ENCODE measurements at regions not wholly inside any gene's neighbourhood (a gene's known extent, or its start where the extent isn't known, plus 50 kb on each side); places are given as distances from the start of the nearest gene placed in this dataset.

DNA sequence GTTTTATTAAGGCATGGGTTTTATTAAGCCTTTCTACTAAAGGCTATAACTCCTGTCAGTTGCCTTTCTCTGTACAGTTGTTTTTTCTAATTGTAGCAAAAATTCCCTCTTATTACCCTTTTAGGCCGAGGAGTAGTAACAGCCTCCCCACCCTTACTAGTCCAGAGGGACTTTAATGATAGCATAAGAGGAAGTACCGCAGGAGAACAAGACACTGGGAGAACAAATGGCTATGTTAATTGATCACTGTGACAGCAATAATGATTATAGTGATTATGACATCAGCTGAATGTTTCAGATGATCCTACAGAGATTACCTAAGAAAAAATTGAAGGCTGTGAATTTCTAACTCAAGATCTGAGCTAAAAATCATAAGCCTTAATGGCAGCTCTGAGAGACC is 383.0 kb upstream of the PTBP2 start:
- no peak overlapping the region for H3K4me3 ChIP-seq (ENCODE audit: low read length)
- H3K36me3 ChIP-seq (ENCODE audit: insufficient read depth, low read depth, low read length): no peaks in the 10 kb centered on the region
- no peaks in the 10 kb centered on the region for H3K27me3 ChIP-seq (ENCODE audit: insufficient read depth, low read length)
- H3K9me3 ChIP-seq (ENCODE audit: insufficient read depth, low read depth, low read length): no peaks in the 10 kb centered on the region; the same call in 1 of the 2 replicates
- no peak overlapping the region for H3K27ac ChIP-seq (ENCODE audit: low read length)
- no peaks in the 10 kb centered on the region for H3K4me1 ChIP-seq (ENCODE audit: insufficient read depth, low read length)
- H3K9ac ChIP-seq (ENCODE audit: low read depth, low read length): no peak overlapping the region

DNA sequence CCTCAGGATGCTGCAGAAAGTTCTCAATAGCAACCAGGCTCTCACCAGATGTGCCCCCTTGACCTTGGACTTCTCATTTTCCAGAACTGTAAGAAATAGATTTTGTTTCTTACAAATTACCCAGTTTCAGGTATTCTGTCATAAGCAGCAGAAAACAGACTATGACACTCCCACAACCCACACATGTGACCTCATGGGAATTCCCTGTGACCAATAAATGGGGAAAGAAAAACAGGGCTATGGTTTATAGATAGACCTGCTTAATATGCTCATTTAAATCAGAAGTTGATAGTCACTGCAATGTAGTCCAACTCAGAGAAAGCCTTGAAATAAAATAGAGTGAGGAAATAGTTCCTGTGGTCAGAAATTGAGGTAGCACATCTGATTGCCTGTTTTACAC is 380.9 kb upstream of the PTBP2 start:
- Histone ChIP-seq H3K9me3 (ENCODE audit: insufficient read depth, low read depth, low read length) (no peaks in the 10 kb centered on the region; the same call in 1 of the 2 replicates), H3K27ac (ENCODE audit: low read length) (no peak overlapping the region), H3K36me3 (ENCODE audit: insufficient read depth, low read depth, low read length) (no peaks in the 10 kb centered on the region)

DNA sequence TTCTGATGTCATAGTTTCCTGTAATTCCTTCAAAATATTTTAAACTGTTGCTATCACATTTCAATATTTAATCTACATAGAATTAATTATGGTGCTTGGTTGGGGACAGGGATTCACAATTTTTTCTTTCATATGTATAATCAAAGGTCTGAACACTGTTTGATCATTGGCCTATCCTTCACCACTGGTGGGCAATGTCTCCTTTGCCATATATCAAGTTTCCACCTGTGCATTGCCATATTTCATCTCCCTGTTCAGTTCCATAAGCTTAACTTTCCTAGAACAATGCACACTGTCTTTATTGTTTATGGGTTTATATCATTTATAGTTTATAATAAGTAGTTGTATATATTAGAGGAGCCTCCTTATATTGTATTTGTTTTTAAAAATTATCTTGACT is 374.9 kb upstream of the PTBP2 start:
- no peak overlapping the region for H3K9ac ChIP-seq (ENCODE audit: low read depth, low read length)
- H3K4me3 ChIP-seq (ENCODE audit: low read length): no peak overlapping the region
- no peaks in the 10 kb centered on the region for H3K4me1 ChIP-seq (ENCODE audit: insufficient read depth, low read length)
- no peaks in the 10 kb centered on the region for H3K36me3 ChIP-seq (ENCODE audit: insufficient read depth, low read depth, low read length)
- H3K9me3 ChIP-seq (ENCODE audit: insufficient read depth, low read depth, low read length): no peaks in the 10 kb centered on the region
- H3K27me3 ChIP-seq (ENCODE audit: insufficient read depth, low read length): no peaks in the 10 kb centered on the region
- H3K27ac ChIP-seq (ENCODE audit: low read length): no peak overlapping the region

More for the DNA sequence above, 380.9 kb upstream of the PTBP2 start:
- Histone ChIP-seq H3K4me3 (ENCODE audit: low read length) (no peak overlapping the region), H3K27me3 (ENCODE audit: insufficient read depth, low read length) (no peaks in the 10 kb centered on the region), H3K4me1 (ENCODE audit: insufficient read depth, low read length) (no peaks in the 10 kb centered on the region), H3K9ac (ENCODE audit: low read depth, low read length) (no peak overlapping the region)

DNA sequence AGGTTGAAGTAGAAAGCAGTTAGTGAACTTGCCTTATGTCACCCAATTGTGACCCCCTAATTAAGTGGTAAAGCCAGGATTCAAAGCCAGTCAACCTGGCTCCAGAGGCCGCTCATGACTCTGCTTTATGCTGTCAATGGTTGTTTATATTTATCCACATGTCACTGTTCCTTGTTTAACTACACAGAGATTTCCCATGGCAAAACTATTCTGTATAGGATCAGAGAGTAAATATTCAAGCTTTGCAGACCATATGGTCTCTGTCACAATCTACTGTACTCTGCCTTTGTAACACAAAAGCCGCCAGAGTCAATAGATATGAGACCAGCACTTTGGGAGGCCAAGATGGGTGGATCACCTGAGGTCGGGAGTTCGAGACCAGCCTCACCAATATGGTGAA is 371.7 kb upstream of the PTBP2 start:
- Histone ChIP-seq H3K27ac (ENCODE audit: low read length) (no peak overlapping the region), H3K9me3 (ENCODE audit: insufficient read depth, low read depth, low read length) (no peaks in the 10 kb centered on the region), H3K36me3 (ENCODE audit: insufficient read depth, low read depth, low read length) (no peaks in the 10 kb centered on the region), H3K27me3 (ENCODE audit: insufficient read depth, low read length) (no peaks in the 10 kb centered on the region), H3K4me3 (ENCODE audit: low read length) (no peak overlapping the region), H3K9ac (ENCODE audit: low read depth, low read length) (no peak overlapping the region), H3K4me1 (ENCODE audit: insufficient read depth, low read length) (no peaks in the 10 kb centered on the region)

DNA sequence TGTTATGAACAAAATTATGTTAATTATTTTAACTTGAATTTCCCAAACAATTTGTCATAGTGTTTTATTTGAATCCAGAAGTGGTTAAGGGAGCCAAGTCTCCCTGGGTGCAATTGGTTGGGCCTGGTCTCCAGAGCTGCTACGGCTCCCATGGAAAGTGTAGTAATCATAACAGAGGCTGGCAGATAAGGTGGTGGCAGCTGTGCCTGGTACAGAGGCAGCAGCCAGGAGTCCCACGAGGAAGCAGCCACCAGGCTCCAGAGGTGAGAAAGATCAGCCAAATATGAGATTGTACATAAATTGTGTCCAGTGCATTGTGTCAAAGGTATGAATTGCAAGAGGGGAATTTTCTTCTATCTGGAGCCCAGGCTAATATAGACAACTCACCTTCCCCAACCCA is 368.9 kb upstream of the PTBP2 start:
- Histone ChIP-seq H3K9ac (ENCODE audit: low read depth, low read length) (no peak overlapping the region), H3K27me3 (ENCODE audit: insufficient read depth, low read length) (no peaks in the 10 kb centered on the region), H3K4me3 (ENCODE audit: low read length) (no peak overlapping the region), H3K4me1 (ENCODE audit: insufficient read depth, low read length) (no peaks in the 10 kb centered on the region), H3K9me3 (ENCODE audit: insufficient read depth, low read depth, low read length) (no peaks in the 10 kb centered on the region), H3K27ac (ENCODE audit: low read length) (no peak overlapping the region), H3K36me3 (ENCODE audit: insufficient read depth, low read depth, low read length) (no peaks in the 10 kb centered on the region)

DNA sequence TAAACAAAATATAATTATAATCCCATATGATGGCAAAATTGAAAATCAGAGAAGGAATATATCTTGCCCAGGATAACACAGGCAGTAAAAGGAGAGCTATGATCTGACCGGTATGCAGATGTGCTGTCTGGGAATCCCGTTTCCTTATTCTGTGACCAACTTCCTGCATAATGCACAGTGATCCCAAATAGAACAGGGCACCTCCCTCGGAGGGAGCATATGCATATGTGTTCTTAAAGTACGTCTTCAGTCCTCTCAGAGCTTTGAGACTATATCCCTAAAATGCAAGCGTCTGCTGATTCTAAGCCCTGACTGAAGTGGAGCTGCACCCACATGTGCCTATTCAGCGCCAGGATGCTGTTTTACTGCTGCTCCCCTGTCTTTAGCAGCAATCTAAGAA is 366.1 kb upstream of the PTBP2 start:
- Histone ChIP-seq H3K27me3 (ENCODE audit: insufficient read depth, low read length) (no peaks in the 10 kb centered on the region), H3K27ac (ENCODE audit: low read length) (no peak overlapping the region), H3K4me1 (ENCODE audit: insufficient read depth, low read length) (no peaks in the 10 kb centered on the region), H3K4me3 (ENCODE audit: low read length) (no peak overlapping the region), H3K9ac (ENCODE audit: low read depth, low read length) (no peak overlapping the region), H3K9me3 (ENCODE audit: insufficient read depth, low read depth, low read length) (no peaks in the 10 kb centered on the region), H3K36me3 (ENCODE audit: insufficient read depth, low read depth, low read length) (no peaks in the 10 kb centered on the region)

DNA sequence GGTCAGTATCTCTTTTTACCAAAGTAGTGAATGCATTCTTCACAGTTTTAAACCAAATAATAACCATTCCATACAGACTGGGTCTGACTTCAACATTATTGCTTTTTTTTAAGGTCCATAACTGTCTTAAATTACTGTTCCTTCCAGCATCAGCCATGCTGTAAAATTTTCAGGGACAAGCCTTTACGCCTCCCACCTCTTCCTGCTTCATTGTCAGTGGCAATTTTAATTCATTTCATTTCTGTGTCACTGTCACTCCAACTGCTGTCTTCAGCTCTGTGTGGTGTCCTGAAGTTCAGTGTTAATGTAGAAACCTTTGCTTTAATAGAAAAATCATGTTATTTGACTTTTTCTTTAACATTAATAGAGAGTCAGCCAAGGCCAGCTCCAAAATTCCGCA is 365.6 kb upstream of the PTBP2 start:
- H3K27ac ChIP-seq (ENCODE audit: low read length): no peak overlapping the region
- no peak overlapping the region for H3K4me3 ChIP-seq (ENCODE audit: low read length)
- H3K9ac ChIP-seq (ENCODE audit: low read depth, low read length): no peak overlapping the region
- no peaks in the 10 kb centered on the region for H3K36me3 ChIP-seq (ENCODE audit: insufficient read depth, low read depth, low read length)
- H3K27me3 ChIP-seq (ENCODE audit: insufficient read depth, low read length): no peaks in the 10 kb centered on the region
- no peaks in the 10 kb centered on the region for H3K4me1 ChIP-seq (ENCODE audit: insufficient read depth, low read length)
- H3K9me3 ChIP-seq (ENCODE audit: insufficient read depth, low read depth, low read length): no peaks in the 10 kb centered on the region

DNA sequence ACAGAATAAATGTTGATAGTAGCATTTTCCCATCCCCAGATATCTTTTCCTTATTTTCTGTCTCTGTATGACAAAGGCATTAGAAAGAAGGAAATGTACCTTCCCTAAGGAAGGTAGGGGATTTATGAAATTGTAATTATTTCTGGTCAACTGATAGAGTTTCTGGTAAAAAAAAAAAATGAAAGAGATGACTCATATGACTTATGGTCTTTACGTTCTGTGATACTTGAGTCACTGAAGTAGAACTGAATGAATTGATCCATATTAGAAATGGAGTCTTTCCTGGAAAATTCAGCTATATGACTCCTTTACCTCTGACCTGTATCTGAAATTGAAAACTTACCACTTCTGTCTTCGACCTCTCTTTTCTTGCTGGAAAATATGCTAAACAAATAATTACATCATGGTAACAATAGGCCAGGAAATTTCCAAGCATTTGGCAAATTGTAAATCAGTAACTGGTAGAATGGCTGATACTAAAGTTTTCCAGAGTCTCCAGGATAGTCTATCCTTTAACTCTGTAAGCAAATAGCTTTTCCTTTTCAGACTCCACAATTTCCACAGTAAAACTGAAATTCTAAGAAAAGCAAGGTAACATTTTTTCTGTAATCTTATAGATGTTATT is 364.3 kb upstream of the PTBP2 start:
- Histone ChIP-seq H3K9ac (ENCODE audit: low read depth, low read length) (no peak overlapping the region), H3K27me3 (ENCODE audit: insufficient read depth, low read length) (no peaks in the 10 kb centered on the region), H3K4me1 (ENCODE audit: insufficient read depth, low read length) (no peaks in the 10 kb centered on the region), H3K27ac (ENCODE audit: low read length) (no peak overlapping the region), H3K36me3 (ENCODE audit: insufficient read depth, low read depth, low read length) (no peaks in the 10 kb centered on the region), H3K4me3 (ENCODE audit: low read length) (no peak overlapping the region), H3K9me3 (ENCODE audit: insufficient read depth, low read depth, low read length) (no peaks in the 10 kb centered on the region)

DNA sequence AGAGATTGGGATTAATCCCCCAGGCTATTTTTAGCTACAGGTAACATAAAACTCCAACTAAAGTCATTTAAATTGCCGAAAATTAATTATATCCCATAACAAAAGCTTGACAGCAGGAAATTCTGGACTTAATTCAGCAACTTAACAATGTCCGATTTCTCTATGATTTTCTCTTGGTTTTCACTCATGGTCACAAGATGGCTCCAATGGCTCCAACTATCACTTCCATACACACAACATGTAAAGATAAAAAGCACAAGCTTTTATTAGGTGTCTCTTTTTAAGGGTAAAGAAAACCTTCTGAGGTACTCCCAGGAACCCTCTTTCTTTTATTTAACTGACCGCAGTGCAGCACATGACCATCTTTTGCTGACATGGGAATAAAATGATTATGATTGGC is 363.5 kb upstream of the PTBP2 start:
- Histone ChIP-seq H3K36me3 (ENCODE audit: insufficient read depth, low read depth, low read length) (no peaks in the 10 kb centered on the region), H3K9ac (ENCODE audit: low read depth, low read length) (no peak overlapping the region), H3K27me3 (ENCODE audit: insufficient read depth, low read length) (no peaks in the 10 kb centered on the region), H3K27ac (ENCODE audit: low read length) (no peak overlapping the region), H3K9me3 (ENCODE audit: insufficient read depth, low read depth, low read length) (no peaks in the 10 kb centered on the region), H3K4me1 (ENCODE audit: insufficient read depth, low read length) (no peaks in the 10 kb centered on the region), H3K4me3 (ENCODE audit: low read length) (no peak overlapping the region)

DNA sequence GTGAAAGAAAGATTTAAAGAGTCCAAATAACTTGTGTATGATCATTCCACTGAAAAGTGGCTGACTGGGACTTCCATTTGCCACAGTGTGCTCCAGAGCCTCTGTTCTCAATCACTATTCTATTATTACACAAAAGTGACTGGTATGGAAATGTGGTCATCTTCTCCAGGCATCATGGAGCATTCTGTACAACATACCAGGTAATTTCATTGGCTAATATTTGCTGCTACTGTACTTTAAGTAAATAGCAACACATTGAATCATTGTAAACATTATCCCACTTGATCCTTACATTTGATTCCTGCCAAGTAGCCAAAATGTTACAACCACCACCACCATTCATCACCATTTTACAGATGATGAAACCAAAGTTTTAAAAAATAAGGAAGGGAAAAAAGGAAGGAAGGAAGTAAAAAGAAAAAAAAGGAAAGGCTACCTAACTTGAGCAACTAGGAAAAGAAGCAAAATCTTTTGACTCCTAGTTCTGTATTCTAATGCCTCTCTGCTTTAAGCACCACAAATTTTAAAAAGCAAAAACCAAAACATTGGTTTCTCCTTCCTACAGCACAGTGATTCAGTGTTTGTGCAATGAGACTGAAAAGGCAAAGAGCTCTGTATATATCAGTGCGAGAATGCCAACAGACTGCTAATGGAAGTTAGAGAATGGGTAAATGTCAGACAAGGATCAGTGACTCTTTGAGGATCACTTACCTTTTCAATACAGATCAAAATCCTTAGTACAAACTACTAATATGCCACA is 361.4 kb upstream of the PTBP2 start:
- H3K9me3 ChIP-seq (ENCODE audit: insufficient read depth, low read depth, low read length): no peaks in the 10 kb centered on the region
- H3K36me3 ChIP-seq (ENCODE audit: insufficient read depth, low read depth, low read length): no peaks in the 10 kb centered on the region
- no peak overlapping the region for H3K4me3 ChIP-seq (ENCODE audit: low read length)
- H3K27ac ChIP-seq (ENCODE audit: low read length): no peak overlapping the region
- H3K9ac ChIP-seq (ENCODE audit: low read depth, low read length): no peak overlapping the region
- no peaks in the 10 kb centered on the region for H3K27me3 ChIP-seq (ENCODE audit: insufficient read depth, low read length)
- H3K4me1 ChIP-seq (ENCODE audit: insufficient read depth, low read length): no peaks in the 10 kb centered on the region

DNA sequence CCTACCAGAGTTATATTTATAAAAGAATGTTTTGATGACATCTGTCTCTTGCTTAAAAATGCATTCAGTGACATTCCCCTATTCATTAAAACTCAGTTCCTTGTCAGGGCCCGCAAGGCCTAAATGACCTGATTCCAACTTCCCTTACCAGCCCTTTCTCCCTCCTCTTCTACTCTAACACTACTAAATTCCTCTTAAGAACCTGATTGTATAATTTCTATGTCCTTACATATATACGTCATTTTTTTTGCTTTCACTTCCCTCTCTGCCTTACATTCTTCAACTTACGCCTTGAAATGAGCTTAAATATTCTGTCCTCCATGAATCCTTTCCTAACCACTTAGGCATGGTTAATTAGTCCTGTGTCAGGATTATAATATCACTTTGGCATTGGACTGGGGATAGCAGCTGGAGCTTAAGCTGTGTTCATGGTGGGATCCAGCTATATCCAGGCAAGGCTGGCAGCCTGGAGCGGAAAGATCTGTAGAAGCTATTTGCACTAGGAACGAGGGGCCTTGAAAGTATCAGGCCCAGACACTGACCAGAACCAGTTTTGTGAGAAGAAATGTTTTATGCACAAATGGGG is 360.2 kb upstream of the PTBP2 start:
- H3K27me3 ChIP-seq (ENCODE audit: insufficient read depth, low read length): no peaks in the 10 kb centered on the region
- no peak overlapping the region for H3K9ac ChIP-seq (ENCODE audit: low read depth, low read length)
- H3K9me3 ChIP-seq (ENCODE audit: insufficient read depth, low read depth, low read length): no peaks in the 10 kb centered on the region
- no peak overlapping the region for H3K27ac ChIP-seq (ENCODE audit: low read length)
- no peak overlapping the region for H3K4me3 ChIP-seq (ENCODE audit: low read length)
- H3K4me1 ChIP-seq (ENCODE audit: insufficient read depth, low read length): no peaks in the 10 kb centered on the region
- H3K36me3 ChIP-seq (ENCODE audit: insufficient read depth, low read depth, low read length): no peaks in the 10 kb centered on the region

DNA sequence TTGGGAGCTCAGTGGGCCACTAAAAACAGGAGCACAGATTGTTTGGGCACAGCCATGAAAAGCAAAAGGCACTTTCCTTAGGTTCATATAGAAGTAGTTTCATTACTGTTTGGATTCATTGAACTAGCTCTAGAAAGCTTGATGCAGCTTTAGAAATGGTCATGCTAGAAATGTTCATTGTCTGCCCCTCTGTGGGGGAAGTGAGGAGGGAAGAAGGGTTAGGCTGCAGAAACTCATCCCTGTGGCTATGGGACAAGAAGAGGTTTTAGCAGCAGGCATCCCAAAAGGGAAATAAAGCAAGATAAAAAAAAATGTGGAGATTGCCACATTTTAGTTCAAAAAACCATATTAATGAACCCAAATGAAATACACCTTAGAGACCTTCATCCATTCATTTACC is 359.6 kb upstream of the PTBP2 start:
- Histone ChIP-seq H3K9ac (ENCODE audit: low read depth, low read length) (no peak overlapping the region), H3K4me1 (ENCODE audit: insufficient read depth, low read length) (no peaks in the 10 kb centered on the region), H3K27ac (ENCODE audit: low read length) (no peak overlapping the region)

More for the DNA sequence above, 359.6 kb upstream of the PTBP2 start:
- Histone ChIP-seq H3K27me3 (ENCODE audit: insufficient read depth, low read length) (no peaks in the 10 kb centered on the region), H3K4me3 (ENCODE audit: low read length) (no peak overlapping the region), H3K9me3 (ENCODE audit: insufficient read depth, low read depth, low read length) (no peaks in the 10 kb centered on the region), H3K36me3 (ENCODE audit: insufficient read depth, low read depth, low read length) (no peaks in the 10 kb centered on the region)
